ENCODE measurements at regions not wholly inside any gene's neighbourhood (a gene's known extent, or its start where the extent isn't known, plus 50 kb on each side); places are given as distances from the start of the nearest gene placed in this dataset.

GRCh38 chr6:132868057-132868456 lies 53.7 kb downstream of the RPS12 start:
- intact Hi-C loops (cut with DNase I): no loop called here
- DNase-seq: no peak

- intact Hi-C loops (cut with DNase I): no loop called here
- DNase-seq: no peak
Observed at GRCh38 chr6:132872923-132873322, 58.6 kb downstream of the RPS12 start.

- intact Hi-C loops (cut with DNase I): no loop called here
- no peak for DNase-seq
Observed at GRCh38 chr6:132877003-132877402, 62.6 kb downstream of the RPS12 start.

- intact Hi-C loops (cut with DNase I): no loop called here
- DNase-seq: no peak
Observed at GRCh38 chr6:132887204-132887603, 72.8 kb downstream of the RPS12 start.

GRCh38 chr6:132888701-132889100 lies 74.3 kb downstream of the RPS12 start:
- intact Hi-C loops (cut with DNase I): no loop called here
- no peak for DNase-seq

GRCh38 chr6:132892929-132893771 lies 78.8 kb downstream of the RPS12 start:
- intact Hi-C loops (cut with DNase I): no loop called here
- DNase-seq: no peak

- intact Hi-C loops (cut with DNase I): no loop called here
- DNase-seq: no peak
Observed at GRCh38 chr6:132893772-132894490, 79.6 kb downstream of the RPS12 start.

- intact Hi-C loops (cut with DNase I): no loop called here
Observed at GRCh38 chr6:132898376-132898775, 84.0 kb downstream of the RPS12 start.

GRCh38 chr6:132900849-132901248 lies 86.5 kb downstream of the RPS12 start:
- DNase-seq: no peak

More at GRCh38 chr6:132898376-132898775, 84.0 kb downstream of the RPS12 start:
- DNase-seq: no peak

GRCh38 chr6:132902901-132903300 lies 88.5 kb downstream of the RPS12 start:
- no peak for DNase-seq
- intact Hi-C loops (cut with DNase I): no loop called here

More at GRCh38 chr6:132900849-132901248, 86.5 kb downstream of the RPS12 start:
- intact Hi-C loops (cut with DNase I): no loop called here

GRCh38 chr6:132907231-132907630 lies 92.9 kb downstream of the RPS12 start:
- no peak for DNase-seq
- intact Hi-C loops (cut with DNase I): no loop called here

- no peak for DNase-seq
- intact Hi-C loops (cut with DNase I): no loop called here
Observed at GRCh38 chr6:132907914-132908313, 93.5 kb downstream of the RPS12 start.

- no peak for DNase-seq
- intact Hi-C loops (cut with DNase I): no loop called here
Observed at GRCh38 chr6:132909742-132910141, 95.4 kb downstream of the RPS12 start.

- intact Hi-C loops (cut with DNase I): no loop called here
- DNase-seq: no peak
Observed at GRCh38 chr6:132910759-132911158, 96.4 kb downstream of the RPS12 start.

- peak in 3 of 10 donors; percentile 17 to 76 (median 21) for DNase-seq
- intact Hi-C loops (cut with DNase I): no loop called here
Observed at GRCh38 chr6:132919045-132919860, 104.9 kb downstream of the RPS12 start.

- no peak for DNase-seq
- intact Hi-C loops (cut with DNase I): no loop called here
Observed at GRCh38 chr6:132927713-132928112, 113.3 kb downstream of the RPS12 start.

- intact Hi-C loops (cut with DNase I): no loop called here
- DNase-seq: no peak
Observed at GRCh38 chr6:132929141-132929540, 114.8 kb downstream of the RPS12 start.

- intact Hi-C loops (cut with DNase I): no loop called here
Observed at GRCh38 chr6:132931313-132931712, 116.9 kb downstream of the RPS12 start.

GRCh38 chr6:132931936-132932514 lies 117.7 kb downstream of the RPS12 start:
- DNase-seq: no peak
- intact Hi-C loops (cut with DNase I): no loop called here

More at GRCh38 chr6:132931313-132931712, 116.9 kb downstream of the RPS12 start:
- no peak for DNase-seq

- intact Hi-C loops (cut with DNase I): no loop called here
Observed at GRCh38 chr6:132932588-132932987, 118.2 kb downstream of the RPS12 start.

More at GRCh38 chr6:132932588-132932987, 118.2 kb downstream of the RPS12 start:
- no peak for DNase-seq

Measured in posterior cingulate gyrus (tissue), 11 donors.